ENCODE measurements at regions not wholly inside any gene's neighbourhood (a gene's known extent, or its start where the extent isn't known, plus 50 kb on each side); places are given as distances from the start of the nearest gene placed in this dataset.

GRCh38 chr22:17269607-17270261, 50.5 kb upstream of the ADA2 start:
- H3K9me3 ChIP-seq (replicated peaks; ENCODE audit: control insufficient read depth, insufficient read depth, low read length), result no peaks in the 10 kb centered on the region
- DNase-seq (ENCODE audit: low read depth, low spot score), result no peak
- CTCF ChIA-PET, result interaction anchor here (1.1 to 1.7 kb wide), 2 partner anchors 15 to 232 kb away, joined by 3 to 14 read pairs; no protein-coding TSS in a partner anchor
- H3K9ac ChIP-seq (replicated peaks; ENCODE audit: extremely low read depth, insufficient read depth, low read length), result no peak overlapping the region
- no peak for FAIRE-seq
- H4K20me1 ChIP-seq (replicated peaks; ENCODE audit: control insufficient read depth, extremely low read depth, insufficient read depth, low read length), result no peaks in the 10 kb centered on the region
- no peak overlapping the region for H3K4me3 ChIP-seq (replicated peaks in 1 of 3; ENCODE audit: insufficient read depth in 1 of 3, low read depth in 1 of 3, low read length in 3 of 3)
- TF ChIP-seq POLR2AphosphoS5 (IDR thresholded peaks at IDR 0.05; ENCODE audit: insufficient read depth, low read depth, low read length), result no peak
- TF ChIP-seq MYC (IDR thresholded peaks at IDR 0.05; ENCODE audit: low read depth, low read length), result no peak
- no peak for TF ChIP-seq GATA2 (IDR thresholded peaks at IDR 0.05; ENCODE audit: insufficient read depth, insufficient read length, low read depth, low read length)
- no peak for TF ChIP-seq POLR2A (IDR thresholded peaks at IDR 0.05; ENCODE audit: low read depth, low read length)
- no peak for TF ChIP-seq EZH2 (IDR thresholded peaks at IDR 0.05; ENCODE audit: borderline replicate concordance, low read depth, low read length, severe bottlenecking)
- TF ChIP-seq FOS (IDR thresholded peaks at IDR 0.05; ENCODE audit: borderline replicate concordance, insufficient read depth, low read length), result no peak
- TF ChIP-seq MAX (IDR thresholded peaks at IDR 0.05; ENCODE audit: insufficient read depth, insufficient read length), result no peak
- no peak for TF ChIP-seq JUN (IDR thresholded peaks at IDR 0.05; ENCODE audit: borderline replicate concordance, insufficient read depth, insufficient read length, low read depth)
- TF ChIP-seq, protein P1, sequence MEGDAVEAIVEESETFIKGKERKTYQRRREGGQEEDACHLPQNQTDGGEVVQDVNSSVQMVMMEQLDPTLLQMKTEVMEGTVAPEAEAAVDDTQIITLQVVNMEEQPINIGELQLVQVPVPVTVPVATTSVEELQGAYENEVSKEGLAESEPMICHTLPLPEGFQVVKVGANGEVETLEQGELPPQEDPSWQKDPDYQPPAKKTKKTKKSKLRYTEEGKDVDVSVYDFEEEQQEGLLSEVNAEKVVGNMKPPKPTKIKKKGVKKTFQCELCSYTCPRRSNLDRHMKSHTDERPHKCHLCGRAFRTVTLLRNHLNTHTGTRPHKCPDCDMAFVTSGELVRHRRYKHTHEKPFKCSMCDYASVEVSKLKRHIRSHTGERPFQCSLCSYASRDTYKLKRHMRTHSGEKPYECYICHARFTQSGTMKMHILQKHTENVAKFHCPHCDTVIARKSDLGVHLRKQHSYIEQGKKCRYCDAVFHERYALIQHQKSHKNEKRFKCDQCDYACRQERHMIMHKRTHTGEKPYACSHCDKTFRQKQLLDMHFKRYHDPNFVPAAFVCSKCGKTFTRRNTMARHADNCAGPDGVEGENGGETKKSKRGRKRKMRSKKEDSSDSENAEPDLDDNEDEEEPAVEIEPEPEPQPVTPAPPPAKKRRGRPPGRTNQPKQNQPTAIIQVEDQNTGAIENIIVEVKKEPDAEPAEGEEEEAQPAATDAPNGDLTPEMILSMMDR (IDR thresholded peaks at IDR 0.05; ENCODE audit: extremely low read depth in 1 of 2, insufficient read depth in 1 of 2, low read depth in 1 of 2, low read length in 2 of 2), result no peak
- no peaks in the 10 kb centered on the region for H3K4me1 ChIP-seq (ENCODE audit: control insufficient read depth, extremely low read depth, insufficient read depth, low read length)
- no peak overlapping the region for H3K4me2 ChIP-seq (ENCODE audit: insufficient read depth, low read length)
- H3K9me1 ChIP-seq (replicated peaks; ENCODE audit: control insufficient read depth, extremely low read depth, insufficient read depth, low read length), result no peaks in the 10 kb centered on the region
- H2AFZ ChIP-seq (ENCODE audit: low read depth, low read length), result no peak overlapping the region
- dilution Hi-C loops (cut with MboI; ENCODE audit: extremely low pct_ligation_motif_present, low sequenced_read_pairs), result no loop called here
- no peaks in the 10 kb centered on the region for H3K79me2 ChIP-seq (ENCODE audit: control insufficient read depth, insufficient read depth, low read length)
- no TSS peak for BruUV-seq (replicated peaks)
- intact Hi-C loops (cut with micrococcal nuclease), result no loop called here
- POLR2A ChIA-PET, result no interaction called here
- no peaks in the 10 kb centered on the region for H3K27me3 ChIP-seq (ENCODE audit: control insufficient read depth in 2 of 2, insufficient read depth in 2 of 2, low read length in 2 of 2)
- H3K27ac ChIP-seq (ENCODE audit: insufficient read depth, low read depth, low read length), result no peak overlapping the region
- no peaks in the 10 kb centered on the region for H3K36me3 ChIP-seq (ENCODE audit: control insufficient read depth in 2 of 2, extremely low read depth in 1 of 2, insufficient read depth in 2 of 2, low read length in 2 of 2)

Measured in endothelial cell of umbilical vein (primary cell).